K562 (cell line): ENCODE measurements at regions not wholly inside any gene's neighbourhood (a gene's known extent, or its start where the extent isn't known, plus 50 kb on each side); places are given as distances from the start of the nearest gene placed in this dataset.

ENCODE experiments used
- ATAC-seq: fragments of 200-7000 bp; cut with Tn5 transposase; 3 replicates; pipeline ENCODE4 v1.9.1; 2020; ENCODE audit warnings: moderate library complexity
- BruUV-seq: library from RNA; stranded (reverse); fragments of 400-500 nt; replicated peaks from 2 replicates; lab custom pipeline; 2021; lab: Mats Ljungman, UMichigan
- CTCF ChIA-PET: fragments of 300-600 bp; formaldehyde crosslinking; extraction: SDS; loops from one replicate; lab custom pipeline; 2021; ENCODE audit warnings: low intra/inter-chr PET ratio; lab: Yijun Ruan, JAX
- POLR2A ChIA-PET: fragments of 300-600, 350-650 bp; sonication (Branson Sonifier 250); formaldehyde crosslinking; extraction: SDS; loops from one replicate; lab custom pipeline; 2021; ENCODE audit warnings: antibody characterized with exemption, inconsistent platforms; lab: Yijun Ruan, JAX
- DNase-seq, 4 experiments: peaks; one replicate each; pipeline versions ENCODE4 v3.0.0 to v3.0.0-alpha.2; 2011 to 2018; ENCODE audit warnings: low spot score in 3 of 4, mixed read lengths in 3 of 4; ENCODE audit errors: extremely low read depth in 1 of 4
- FAIRE-seq: peaks from 2 replicates; lab custom pipeline; 2011; peaks lifted over from hg19 to GRCh38; lab: Jason Lieb, UNC
- H2AFZ ChIP-seq: 2 replicates; pipeline ENCODE4 v1.6.0; 2011; ENCODE audit warnings: low read depth, low read length, control low read depth, inconsistent platforms
- H3K27ac ChIP-seq: fragments of 200-600 bp; 3 replicates; pipeline ENCODE4 v1.8.0; 2011; ENCODE audit warnings: low read depth, mild to moderate bottlenecking, control low read depth, inconsistent platforms, low read length, moderate library complexity, mixed read lengths; ENCODE audit errors: extremely low read depth
- H3K27me3 ChIP-seq, 2 experiments: fragments of 300-600 bp in 1 of 2; 2 replicates in 1 of 2; 3 replicates in 1 of 2; pipeline versions ENCODE4 v1.6.0 to v1.8.0; 2011; ENCODE audit warnings: inconsistent platforms in 2 of 2, low read length in 2 of 2, mild to moderate bottlenecking in 1 of 2, mixed read lengths in 1 of 2, moderate library complexity in 1 of 2; ENCODE audit not compliant: control insufficient read depth in 2 of 2, insufficient read depth in 2 of 2
- H3K36me3 ChIP-seq: fragments of 300-600 bp; 3 replicates; pipeline ENCODE4 v1.8.0; 2011; ENCODE audit warnings: mild to moderate bottlenecking, low read length, inconsistent platforms; ENCODE audit not compliant: control insufficient read depth, insufficient read depth
- H3K4me1 ChIP-seq, 2 experiments: fragments of 200-600 bp in 1 of 2; replicated peaks in 1 of 2; 2 replicates in 1 of 2; 3 replicates in 1 of 2; pipeline versions ENCODE4 v1.5.1 to v1.8.0; 2011; ENCODE audit warnings: inconsistent platforms in 2 of 2, low read length in 2 of 2, mild to moderate bottlenecking in 1 of 2, mixed read lengths in 1 of 2, moderate library complexity in 1 of 2; ENCODE audit not compliant: control insufficient read depth in 2 of 2, insufficient read depth in 2 of 2
- H3K4me2 ChIP-seq: 2 replicates; pipeline ENCODE4 v1.6.1; 2011; ENCODE audit warnings: low read length, control low read depth, inconsistent platforms, mixed read lengths; ENCODE audit not compliant: insufficient read depth
- H3K4me3 ChIP-seq: fragments of 200-600 bp; sonication (generic), shearing (Covaris generic); 2 replicates; pipeline ENCODE4 v1.5.1; 2016; ENCODE audit warnings: control low read depth, inconsistent platforms
- H3K79me2 ChIP-seq: fragments of 200-600 bp; 3 replicates; pipeline ENCODE4 v1.8.0; 2011; ENCODE audit warnings: low read length, inconsistent platforms; ENCODE audit not compliant: control insufficient read depth, insufficient read depth
- H3K9ac ChIP-seq, 2 experiments: 2 replicates each; pipeline versions ENCODE4 v1.6.0 to v1.6.1; 2011; ENCODE audit warnings: low read depth in 2 of 2, low read length in 2 of 2, control low read depth in 1 of 2, inconsistent platforms in 1 of 2, mild to moderate bottlenecking in 1 of 2, mixed read lengths in 1 of 2; ENCODE audit not compliant: insufficient read depth in 1 of 2
- H3K9me1 ChIP-seq: one replicate; pipeline ENCODE4 v1.6.0; 2011; ENCODE audit warnings: inconsistent platforms, mild to moderate bottlenecking, low read length, moderate library complexity; ENCODE audit not compliant: control insufficient read depth, insufficient read depth
- H3K9me3 ChIP-seq: replicated peaks from 2 replicates; pipeline ENCODE4 v1.5.1; 2011; ENCODE audit warnings: low read depth, low read length, inconsistent platforms; ENCODE audit not compliant: control insufficient read depth, insufficient read depth
- H4K20me1 ChIP-seq: replicated peaks from 2 replicates; pipeline ENCODE4 v1.6.1; 2011; ENCODE audit warnings: low read length, inconsistent platforms, mixed read lengths; ENCODE audit not compliant: control insufficient read depth, insufficient read depth
- ASH1L ChIP-seq: fragments of 450-650 bp; IDR thresholded peaks from 2 replicates; pipeline ENCODE4 v1.6.1; 2018; ENCODE audit warnings: borderline replicate concordance, mild to moderate bottlenecking, low read depth; ENCODE audit not compliant: partially characterized antibody
- CAMTA2 ChIP-seq: fragments of 250-450 bp; sonication (Bioruptor Pico); conservative IDR thresholded peaks from 2 replicates; pipeline ENCODE4 v1.5.1; 2022
- CCAR2 ChIP-seq: fragments of 200-400 bp; formaldehyde crosslinking; IDR thresholded peaks from 2 replicates; pipeline ENCODE4 v1.6.1; 2017; ENCODE audit warnings: mild to moderate bottlenecking, low read depth, low read length
- EHMT2 ChIP-seq: fragments of 450-650 bp; IDR thresholded peaks from 2 replicates; pipeline ENCODE4 v1.6.1; 2018; ENCODE audit warnings: antibody characterized with exemption
- MAFF ChIP-seq: IDR thresholded peaks from 2 replicates; pipeline ENCODE4 v1.6.1; 2012; ENCODE audit warnings: low read length, improper control_type of control experiment
- NELFE ChIP-seq: IDR thresholded peaks from 2 replicates; pipeline ENCODE4 v1.6.1; 2011; ENCODE audit warnings: mild to moderate bottlenecking; ENCODE audit not compliant: insufficient read depth, insufficient read length
- NFATC3 ChIP-seq: fragments of 450-650 bp; IDR thresholded peaks from 2 replicates; pipeline ENCODE4 v1.6.1; 2017; ENCODE audit warnings: mild to moderate bottlenecking
- NFE2 ChIP-seq: IDR thresholded peaks from 2 replicates; pipeline ENCODE4 v1.6.1; 2014; ENCODE audit warnings: antibody characterized with exemption, low read depth
- NFIC ChIP-seq: fragments of 450-650 bp; IDR thresholded peaks from 2 replicates; pipeline ENCODE4 v1.6.1; 2017; ENCODE audit warnings: mild to moderate bottlenecking, inconsistent platforms
- PRDM10 ChIP-seq: fragments of 450-650 bp; IDR thresholded peaks from 2 replicates; pipeline ENCODE4 v1.6.1; 2018; ENCODE audit not compliant: partially characterized antibody
- RAD51 ChIP-seq: fragments of 450-650 bp; IDR thresholded peaks from 2 replicates; pipeline ENCODE4 v1.7.1; 2016; ENCODE audit warnings: low read depth, mild to moderate bottlenecking, borderline replicate concordance
- RBBP5 ChIP-seq: fragments of 200-600 bp; sonication (generic); IDR thresholded peaks from 2 replicates; pipeline ENCODE4 v1.6.1; 2012; ENCODE audit warnings: borderline replicate concordance, mild to moderate bottlenecking, low read length, control low read depth, inconsistent platforms; ENCODE audit not compliant: insufficient read depth, poor library complexity, severe bottlenecking
- SPI1 ChIP-seq: IDR thresholded peaks from 2 replicates; pipeline ENCODE4 v1.6.1; 2011; ENCODE audit warnings: low read depth, low read length, control low read depth, borderline replicate concordance
- SRF ChIP-seq, 2 experiments: fragments of 250-450, 450-650 bp in 1 of 2; sonication (Bioruptor Pico) in 1 of 2; sonication (generic) in 1 of 2; formaldehyde crosslinking; IDR thresholded peaks; 2 replicates each; pipeline versions ENCODE4 v1.5.0 to v1.5.1; 2020 to 2022; ENCODE audit warnings: mild to moderate bottlenecking in 1 of 2, missing genetic modification reagents in 1 of 2
- TEAD1 ChIP-seq, 2 experiments: fragments of 450-650 bp in 1 of 2; sonication (generic) in 1 of 2; formaldehyde crosslinking; IDR thresholded peaks; 2 replicates each; pipeline versions ENCODE4 v1.4.0 to v1.8.0; 2020 to 2022; ENCODE audit warnings: mild to moderate bottlenecking in 2 of 2, missing genetic modification reagents in 1 of 2
- TRIM25 ChIP-seq: fragments of 450-650 bp; IDR thresholded peaks from 2 replicates; pipeline ENCODE4 v1.7.0; 2016; ENCODE audit warnings: borderline replicate concordance
- ZC3H11A ChIP-seq: IDR thresholded peaks from 2 replicates; pipeline ENCODE4 v1.6.1; 2012; ENCODE audit warnings: low read depth, low read length, improper control_type of control experiment
- ZNF263 ChIP-seq: sonication (generic); formaldehyde crosslinking; IDR thresholded peaks from 2 replicates; pipeline ENCODE4 v1.8.0; 2022; ENCODE audit warnings: mild to moderate bottlenecking, missing genetic modification reagents, borderline replicate concordance
- ZNF695 ChIP-seq: fragments of 450-650 bp; formaldehyde crosslinking; IDR thresholded peaks from 2 replicates; pipeline ENCODE4 v1.4.0; 2020; ENCODE audit warnings: mild to moderate bottlenecking, moderate library complexity
- ZNF766 ChIP-seq: fragments of 200-800 bp; sonication (Bioruptor generic); conservative IDR thresholded peaks from 2 replicates; pipeline ENCODE4 v1.6.1; 2016; ENCODE audit warnings: missing genetic modification characterization, missing compliant biosample characterization
- WGBS: fragments of 100-300 bp; shearing (Covaris generic); methylation state at CpG from one replicate; pipeline ENCODE4 v1.1.6; 2016; ENCODE audit warnings: low coverage, mixed read lengths; ENCODE audit not compliant: insufficient coverage; ENCODE audit errors: missing lambda C conversion rate; 5-methylcytosine and 5-hydroxymethylcytosine counted together
- in situ Hi-C: fragments of 300-500 bp; cut with MboI; formaldehyde crosslinking; loops from 4 replicates; pipeline ENCODE4 v1.15.0; 2018; ENCODE audit warnings: inconsistent platforms, mixed read lengths
- intact Hi-C: fragments of 100-400 bp; cut with micrococcal nuclease; formaldehyde crosslinking; loops from 2 replicates; pipeline ENCODE4 v1.14.2; 2022

GRCh38 chr7:97342512-97342911 is 225.0 kb downstream of the SDHAF3 start:
- Histone ChIP-seq H3K4me3 (no peak overlapping the region), H3K4me1 (no peaks in the 10 kb centered on the region; a peak in 1 of 5 replicates), H3K27ac (no peak overlapping the region), H3K4me2 (no peak overlapping the region), H3K9ac (no peak overlapping the region), H3K9me3 (no peaks in the 10 kb centered on the region), H3K36me3 (no peaks in the 10 kb centered on the region), H3K79me2 (no peaks in the 10 kb centered on the region), H2AFZ (no peak overlapping the region), H4K20me1 (no peaks in the 10 kb centered on the region), H3K9me1 (no peaks in the 10 kb centered on the region), H3K27me3 (peaks cover 0 to 2% of the 10 kb centered on the region in 2 experiments; a peak in 1 of 5 replicates)
- no peak for FAIRE-seq
- WGBS, result 0% methylated on average over 3 of the region's 3 CpGs
- in situ Hi-C loops, result no loop called here
- peak in 1 of 4 experiments; percentile 5 for DNase-seq
- ChIA-PET CTCF (no interaction called here), POLR2A (no interaction called here)
- ATAC-seq, result no peak
- intact Hi-C loops, result no loop called here
- no TSS peak for BruUV-seq
- no peak for TF ChIP-seq CCAR2
- TF ChIP-seq TRIM25, result no peak
- no peak for TF ChIP-seq PRDM10
- TF ChIP-seq NFIC, result peak; percentile 77
- peak; percentile 72 for TF ChIP-seq NFE2
- TF ChIP-seq ZNF695 (CRISPR knock-in tag), result no peak
- no peak for TF ChIP-seq CAMTA2 (CRISPR knock-in tag)
- TF ChIP-seq NELFE, result no peak
- peak; percentile 22; the same call in 1 of the 2 replicates for TF ChIP-seq MAFF
- no peak for TF ChIP-seq ZC3H11A
- no peak for TF ChIP-seq SRF (CRISPR knock-in tag; IDR thresholded peaks at IDR 0.05)
- no peak for TF ChIP-seq RAD51
- TF ChIP-seq ZNF766 (CRISPR knock-in tag), result no peak
- peak in 1 of 2 experiments; percentile 74; a peak in 2 of 4 replicates for TF ChIP-seq TEAD1 (CRISPR knock-in tag; IDR thresholded peaks at IDR 0.05)
- TF ChIP-seq ZNF263, result no peak
- TF ChIP-seq RBBP5, result no peak
- no peak for TF ChIP-seq NFATC3
- no peak for TF ChIP-seq EHMT2
- TF ChIP-seq ASH1L, result no peak
- TF ChIP-seq SPI1, result no peak
